Dedifferentiated amniotic fluid mesenchymal stem cell (primary cell): ENCODE measurements at regions not wholly inside any gene's neighbourhood (a gene's known extent, or its start where the extent isn't known, plus 50 kb on each side); places are given as distances from the start of the nearest gene placed in this dataset.

Source experiments
- DNase-seq: peaks from one replicate; pipeline ENCODE4 v3.0.0-alpha.2; 2016; ENCODE audit errors: extremely low spot score

GRCh38 chr15:29320420-29320819 lies 50.8 kb upstream of the NSMCE3 start:
- DNase-seq, result no peak

GRCh38 chr15:29319823-29320222 lies 50.2 kb upstream of the NSMCE3 start:
- DNase-seq, result no peak
